H1 (cell line): ENCODE measurements at regions not wholly inside any gene's neighbourhood (a gene's known extent, or its start where the extent isn't known, plus 50 kb on each side); places are given as distances from the start of the nearest gene placed in this dataset.
"Not testable (repeated sequence)": the region's sequence is repeated elsewhere in the genome, so short reads cannot be mapped to it uniquely, and the experiment has no call there.

ENCODE experiments used
- CTCF ChIA-PET: fragments of 300-600 bp; sonication (Branson Sonifier 250); formaldehyde crosslinking; loops from one replicate; lab custom pipeline; 2021; ENCODE audit not compliant: partially characterized antibody; lab: Charles Lee
- POLR2A ChIA-PET: fragments of 300-600 bp; sonication (Branson Sonifier 250); formaldehyde crosslinking; loops from one replicate; lab custom pipeline; 2021; ENCODE audit warnings: inconsistent platforms; ENCODE audit not compliant: partially characterized antibody; lab: Charles Lee
- DNase-seq, 2 experiments: peaks; one replicate each; pipeline versions ENCODE4 v3.0.0 to v3.0.0-alpha.2; 2010 to 2022; ENCODE audit warnings: low spot score in 2 of 2, low read depth in 1 of 2, mixed read lengths in 1 of 2
- FAIRE-seq: peaks from 2 replicates; lab custom pipeline; 2011; peaks lifted over from hg19 to GRCh38; lab: Jason Lieb, UNC
- H2AFZ ChIP-seq: 2 replicates; pipeline ENCODE4 v1.8.1; 2012; ENCODE audit warnings: low read length, inconsistent platforms
- H2AK5ac ChIP-seq: 2 replicates; pipeline ENCODE4 v1.6.1; 2013; ENCODE audit warnings: low read depth, low read length
- H2BK120ac ChIP-seq: replicated peaks from 2 replicates; pipeline ENCODE3; 2013; ENCODE audit warnings: low read depth, low read length, inconsistent platforms
- H2BK12ac ChIP-seq: 2 replicates; pipeline ENCODE4 v1.6.1; 2013; ENCODE audit warnings: low read depth, low read length
- H2BK15ac ChIP-seq: 2 replicates; pipeline ENCODE4 v1.6.1; 2013; ENCODE audit warnings: low read length
- H2BK20ac ChIP-seq: 2 replicates; pipeline ENCODE4 v1.6.1; 2013; ENCODE audit warnings: low read length
- H2BK5ac ChIP-seq: 2 replicates; pipeline ENCODE4 v1.6.1; 2013; ENCODE audit warnings: low read depth, low read length
- H3K14ac ChIP-seq: 2 replicates; pipeline ENCODE4 v1.6.1; 2013; ENCODE audit warnings: inconsistent platforms; ENCODE audit not compliant: insufficient read length
- H3K18ac ChIP-seq: 2 replicates; pipeline ENCODE4 v1.6.1; 2013; ENCODE audit warnings: low read length; ENCODE audit errors: extremely low read depth
- H3K23ac ChIP-seq: 2 replicates; pipeline ENCODE4 v1.6.1; 2013; ENCODE audit warnings: inconsistent platforms; ENCODE audit not compliant: insufficient read length
- H3K23me2 ChIP-seq: 2 replicates; pipeline ENCODE4 v1.6.1; 2013; ENCODE audit warnings: low read depth, low read length
- H3K27ac ChIP-seq: 2 replicates; pipeline ENCODE4 v1.6.1; 2011; ENCODE audit warnings: low read depth, low read length, inconsistent platforms
- H3K27me3 ChIP-seq, 4 experiments: replicated peaks in 1 of 4; 1 replicate in 1 of 4; 2 replicates in 3 of 4; pipeline versions ENCODE4 v1.6.1 to v1.8.1; 2011 to 2013; ENCODE audit warnings: low read length in 3 of 4, mild to moderate bottlenecking in 3 of 4, inconsistent platforms in 2 of 4, mixed read lengths in 2 of 4, moderate library complexity in 1 of 4; ENCODE audit not compliant: control insufficient read depth in 3 of 4, insufficient read depth in 3 of 4; ENCODE audit errors: extremely low read depth in 1 of 4
- H3K36me3 ChIP-seq, 4 experiments: 2 replicates each; pipeline versions ENCODE4 v1.6.1 to v1.8.1; 2011 to 2013; ENCODE audit warnings: mild to moderate bottlenecking in 4 of 4, low read length in 3 of 4, moderate library complexity in 2 of 4, control low read depth in 1 of 4, inconsistent platforms in 1 of 4; ENCODE audit not compliant: insufficient read depth in 4 of 4, control insufficient read depth in 2 of 4
- H3K4ac ChIP-seq: replicated peaks from 2 replicates; pipeline ENCODE3; 2013; ENCODE audit warnings: low read length, low read depth, mixed read lengths, inconsistent platforms; ENCODE audit not compliant: insufficient read length
- H3K4me1 ChIP-seq, 4 experiments: replicated peaks in 1 of 4; 1 replicate in 1 of 4; 2 replicates in 3 of 4; pipeline versions ENCODE4 v1.6.1 to v1.8.1; 2011 to 2013; ENCODE audit warnings: low read length in 3 of 4, inconsistent platforms in 2 of 4, mixed read lengths in 1 of 4; ENCODE audit not compliant: insufficient read depth in 4 of 4, control insufficient read depth in 3 of 4
- H3K4me2 ChIP-seq, 2 experiments: 2 replicates each; pipeline versions ENCODE4 v1.6.1 to v1.8.1; 2011 to 2013; ENCODE audit warnings: low read depth in 2 of 2, low read length in 2 of 2, control low read depth in 1 of 2, inconsistent platforms in 1 of 2, mild to moderate bottlenecking in 1 of 2; ENCODE audit not compliant: insufficient read depth in 1 of 2
- H3K4me3 ChIP-seq, 4 experiments: fragments of 200-600, 300-600 bp in 1 of 4; sonication (generic), shearing (Covaris generic), sonication (Bioruptor Twin) in 1 of 4; 2 replicates each; pipeline versions ENCODE4 v1.5.1 to v1.8.1; 2011 to 2016; ENCODE audit warnings: low read length in 4 of 4, low read depth in 3 of 4, control low read depth in 2 of 4, inconsistent platforms in 2 of 4, mild to moderate bottlenecking in 2 of 4, mixed read lengths in 1 of 4, moderate library complexity in 1 of 4; ENCODE audit not compliant: insufficient read depth in 2 of 4; ENCODE audit errors: extremely low read depth in 1 of 4
- H3K56ac ChIP-seq: replicated peaks from 2 replicates; pipeline ENCODE3; 2013; ENCODE audit warnings: low read depth, mild to moderate bottlenecking, mixed read lengths, low read length, inconsistent platforms; ENCODE audit not compliant: insufficient read length
- H3K79me1 ChIP-seq: 2 replicates; pipeline ENCODE4 v1.6.1; 2013; ENCODE audit warnings: low read depth, low read length, control low read depth
- H3K79me2 ChIP-seq, 2 experiments: 2 replicates each; pipeline versions ENCODE4 v1.6.1 to v1.8.1; 2012 to 2013; ENCODE audit warnings: low read length in 2 of 2, mild to moderate bottlenecking in 2 of 2, inconsistent platforms in 1 of 2; ENCODE audit not compliant: insufficient read depth in 2 of 2, control insufficient read depth in 1 of 2
- H3K9ac ChIP-seq, 4 experiments: replicated peaks in 1 of 4; 1 replicate in 1 of 4; 2 replicates in 3 of 4; pipeline versions ENCODE4 v1.6.1 to v1.8.1; 2011 to 2013; ENCODE audit warnings: low read depth in 3 of 4, low read length in 3 of 4, control low read depth in 2 of 4, mild to moderate bottlenecking in 2 of 4, moderate library complexity in 2 of 4, inconsistent platforms in 1 of 4; ENCODE audit errors: extremely low read depth in 1 of 4
- H3K9me3 ChIP-seq, 2 experiments: 2 replicates each; pipeline versions ENCODE4 v1.6.1 to v1.8.1; 2012 to 2013; ENCODE audit warnings: mild to moderate bottlenecking in 2 of 2, moderate library complexity in 2 of 2, control low read depth in 1 of 2, inconsistent platforms in 1 of 2, low read depth in 1 of 2, low read length in 1 of 2, mixed read lengths in 1 of 2; ENCODE audit not compliant: insufficient read depth in 2 of 2
- H4K20me1 ChIP-seq, 2 experiments: replicated peaks in 1 of 2; 2 replicates each; pipeline versions ENCODE3 to v1.8.1; 2011 to 2013; ENCODE audit warnings: inconsistent platforms in 2 of 2, low read length in 2 of 2, mild to moderate bottlenecking in 1 of 2; ENCODE audit not compliant: insufficient read depth in 2 of 2, control insufficient read depth in 1 of 2
- H4K5ac ChIP-seq: 2 replicates; pipeline ENCODE4 v1.6.1; 2013; ENCODE audit warnings: low read length, low read depth, mixed read lengths, inconsistent platforms; ENCODE audit not compliant: insufficient read length
- H4K8ac ChIP-seq: 2 replicates; pipeline ENCODE4 v1.8.0; 2013; ENCODE audit warnings: mild to moderate bottlenecking, moderate library complexity, low read length, inconsistent platforms; ENCODE audit not compliant: insufficient read depth; ENCODE audit errors: extremely low read depth
- H4K91ac ChIP-seq: replicated peaks from 2 replicates; pipeline ENCODE3; 2013; ENCODE audit warnings: low read length, mixed read lengths, inconsistent platforms; ENCODE audit not compliant: insufficient read length
- WGBS, 2 experiments: shearing (Covaris generic) in 1 of 2; methylation state at CpG; one replicate each; pipeline versions ENCODE4 v1.1.6 to v1.1.7; 2013 to 2015; ENCODE audit warnings: low lambda C conversion rate in 2 of 2, mixed read lengths in 2 of 2, inconsistent platforms in 1 of 2, low coverage in 1 of 2, missing lambda C conversion rate in 1 of 2; ENCODE audit not compliant: insufficient replicate concordance in 2 of 2, insufficient coverage in 1 of 2, insufficient read length in 1 of 2; ENCODE audit errors: extremely low coverage in 1 of 2, missing lambda C conversion rate in 1 of 2; 5-methylcytosine and 5-hydroxymethylcytosine counted together

DNA sequence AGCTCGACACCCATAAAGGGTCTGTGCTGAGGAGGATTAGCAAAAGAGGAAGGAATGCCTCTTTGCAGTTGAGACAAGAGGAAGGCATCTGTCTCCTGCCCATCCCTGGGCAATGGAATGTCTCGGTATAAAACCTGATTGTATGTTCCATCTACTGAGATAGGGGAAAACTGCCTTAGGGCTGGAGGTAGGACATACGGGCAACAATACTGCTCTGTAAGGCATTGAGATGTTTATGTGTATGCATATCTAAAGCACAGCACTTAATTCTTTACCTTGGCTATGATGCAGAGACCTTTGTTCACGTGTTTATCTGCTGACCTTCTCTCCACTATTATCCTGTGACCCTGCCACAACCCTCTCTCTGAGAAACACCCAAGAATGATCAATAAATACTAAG lies 210.7 kb downstream of the POTED start:
- H3K4me2 ChIP-seq, H3K18ac ChIP-seq, H2BK12ac ChIP-seq, H3K9ac ChIP-seq, H2BK20ac ChIP-seq, H2BK15ac ChIP-seq, H3K27ac ChIP-seq, DNase-seq, H2AFZ ChIP-seq, H4K20me1 ChIP-seq, H4K8ac ChIP-seq, H3K4ac ChIP-seq, H3K23ac ChIP-seq, H4K5ac ChIP-seq, H3K79me2 ChIP-seq, POLR2A ChIA-PET, H3K14ac ChIP-seq, H2AK5ac ChIP-seq, FAIRE-seq, H3K56ac ChIP-seq, H3K27me3 ChIP-seq, H3K36me3 ChIP-seq, H2BK5ac ChIP-seq, CTCF ChIA-PET, H3K23me2 ChIP-seq, H2BK120ac ChIP-seq, H4K91ac ChIP-seq, H3K4me1 ChIP-seq, H3K79me1 ChIP-seq, H3K4me3 ChIP-seq: not testable (repeated sequence)
- 59% methylated on average over 4 of the region's 4 CpGs; no CpG with 5 or more reads in 1 of the 2 experiments for WGBS, 2 experiments
- peaks cover 7 to 37% of the 10 kb centered on the region in 2 experiments; a peak in 3 of 4 replicates for H3K9me3 ChIP-seq

DNA sequence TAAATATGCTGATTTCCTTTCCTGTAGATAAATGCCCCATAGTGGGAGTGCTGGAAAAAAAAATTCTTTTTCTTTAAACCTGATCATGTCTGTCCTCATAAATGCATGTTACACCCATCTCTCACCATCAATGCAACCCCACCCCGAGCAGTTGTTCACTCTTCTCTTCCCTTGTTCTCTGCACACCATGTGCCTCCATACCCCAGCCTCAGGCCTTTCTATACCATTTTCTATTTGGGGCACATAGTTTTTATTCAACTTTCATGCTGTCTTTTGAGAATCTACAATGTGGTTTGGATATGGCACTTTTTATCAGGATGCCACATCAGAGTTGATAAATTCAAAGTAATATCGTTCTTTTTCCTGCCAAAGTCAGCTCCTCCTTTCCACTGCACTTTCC lies 202.6 kb downstream of the POTED start:
- CTCF ChIA-PET: not testable (repeated sequence)

More for the DNA sequence above, 202.6 kb downstream of the POTED start:
- H2AK5ac ChIP-seq, H3K4me1 ChIP-seq, DNase-seq, H3K27ac ChIP-seq, H3K18ac ChIP-seq, H2BK15ac ChIP-seq, H3K36me3 ChIP-seq, H2BK120ac ChIP-seq, H3K14ac ChIP-seq, H3K79me1 ChIP-seq, H3K4ac ChIP-seq, FAIRE-seq, H4K8ac ChIP-seq, H4K20me1 ChIP-seq, H2BK20ac ChIP-seq, H2BK12ac ChIP-seq, H3K9ac ChIP-seq, H4K91ac ChIP-seq, H2AFZ ChIP-seq, H2BK5ac ChIP-seq, H3K4me3 ChIP-seq, H3K79me2 ChIP-seq, H3K4me2 ChIP-seq, H3K23ac ChIP-seq, H3K56ac ChIP-seq, H4K5ac ChIP-seq, POLR2A ChIA-PET, H3K23me2 ChIP-seq, H3K27me3 ChIP-seq: not testable (repeated sequence)
- peaks cover 10 to 43% of the 10 kb centered on the region in 2 experiments; a peak in 3 of 4 replicates for H3K9me3 ChIP-seq
- 86% methylated on average over 2 of the region's 2 CpGs; no CpG with 5 or more reads in 1 of the 2 experiments for WGBS, 2 experiments
